ENCODE measurements at regions not wholly inside any gene's neighbourhood (a gene's known extent, or its start where the extent isn't known, plus 50 kb on each side); places are given as distances from the start of the nearest gene placed in this dataset.

DNA sequence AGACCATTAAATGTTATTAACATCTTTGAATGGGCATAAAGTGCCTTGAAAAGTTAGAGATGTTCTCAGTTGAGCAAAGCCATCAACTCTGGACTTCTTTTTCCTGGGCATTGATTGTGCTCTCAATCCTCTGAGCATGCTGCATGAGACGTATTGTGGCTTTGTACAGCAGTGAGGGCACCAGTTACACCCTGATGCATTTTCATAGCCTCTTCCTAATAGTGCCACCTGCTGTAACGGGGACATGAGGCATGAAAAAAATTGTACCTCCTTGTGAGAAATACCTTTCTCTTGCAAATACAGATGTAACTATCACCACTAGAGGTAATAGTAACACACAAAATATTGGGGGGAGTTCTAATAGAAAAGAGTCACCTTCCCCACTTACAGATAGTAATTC lies 697.5 kb downstream of the TMEM182 start:
- no peak overlapping the region for H3K4me3 ChIP-seq (ENCODE audit: low read depth, low read length)
- no peak for TF ChIP-seq CTCF (IDR thresholded peaks at IDR 0.05; ENCODE audit: insufficient read depth, low read length)
- no peak for DNase-seq (ENCODE audit: low read depth)

DNA sequence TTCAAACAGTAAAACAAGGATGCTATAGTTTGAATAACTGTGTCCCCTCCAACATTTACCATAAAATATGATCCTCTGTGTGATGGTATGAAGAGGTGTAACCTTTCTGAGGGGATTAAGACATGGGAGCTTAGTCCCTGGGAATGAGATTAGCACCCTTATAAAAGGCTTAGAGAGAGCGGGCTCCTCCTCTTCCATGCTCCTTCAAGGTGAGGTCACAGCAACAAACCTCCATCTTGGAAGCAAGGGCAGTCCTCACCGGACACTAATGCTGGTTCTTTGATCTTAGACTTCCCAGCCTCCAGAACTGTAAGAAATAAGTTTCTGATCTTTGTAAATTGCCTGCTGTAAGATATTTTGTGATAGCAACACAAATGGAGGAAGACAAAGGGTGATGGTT lies 700.3 kb downstream of the TMEM182 start:
- DNase-seq (ENCODE audit: low read depth): no peak
- TF ChIP-seq CTCF (IDR thresholded peaks at IDR 0.05; ENCODE audit: insufficient read depth, low read length): no peak

GRCh38 chr2:103462712-103463111 lies 700.9 kb downstream of the TMEM182 start:
- DNase-seq (ENCODE audit: low read depth): no peak
- no peak for TF ChIP-seq CTCF (IDR thresholded peaks at IDR 0.05; ENCODE audit: insufficient read depth, low read length)
- H3K4me3 ChIP-seq (ENCODE audit: low read depth, low read length): no peak overlapping the region

More for the DNA sequence above, 700.3 kb downstream of the TMEM182 start:
- H3K4me3 ChIP-seq (ENCODE audit: low read depth, low read length): no peak overlapping the region

GRCh38 chr2:103464831-103465230 lies 703.0 kb downstream of the TMEM182 start:
- no peak overlapping the region for H3K4me3 ChIP-seq (ENCODE audit: low read depth, low read length)
- DNase-seq (ENCODE audit: low read depth): no peak
- TF ChIP-seq CTCF (IDR thresholded peaks at IDR 0.05; ENCODE audit: insufficient read depth, low read length): no peak

DNA sequence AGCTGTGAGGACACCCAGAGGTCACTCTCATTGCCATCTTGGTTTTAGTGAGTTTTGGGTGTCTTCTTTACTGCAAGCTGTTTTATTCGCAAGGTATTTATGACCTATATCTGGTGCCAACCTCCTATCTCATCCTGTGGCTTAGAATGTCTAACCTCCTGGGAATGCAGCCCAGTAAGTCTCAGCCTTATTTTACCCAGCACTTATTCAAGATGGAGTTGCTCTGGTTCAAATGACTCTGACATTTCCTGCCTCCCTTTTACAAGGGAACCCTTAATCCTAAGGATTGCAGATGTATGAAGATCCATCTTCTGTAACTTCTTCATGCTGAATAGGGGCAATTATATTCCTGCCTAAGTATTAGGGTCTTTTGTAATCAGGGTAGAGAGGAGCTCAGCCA lies 708.0 kb downstream of the TMEM182 start:
- DNase-seq (ENCODE audit: low read depth): no peak
- TF ChIP-seq CTCF (IDR thresholded peaks at IDR 0.05; ENCODE audit: insufficient read depth, low read length): no peak
- H3K4me3 ChIP-seq (ENCODE audit: low read depth, low read length): no peak overlapping the region

DNA sequence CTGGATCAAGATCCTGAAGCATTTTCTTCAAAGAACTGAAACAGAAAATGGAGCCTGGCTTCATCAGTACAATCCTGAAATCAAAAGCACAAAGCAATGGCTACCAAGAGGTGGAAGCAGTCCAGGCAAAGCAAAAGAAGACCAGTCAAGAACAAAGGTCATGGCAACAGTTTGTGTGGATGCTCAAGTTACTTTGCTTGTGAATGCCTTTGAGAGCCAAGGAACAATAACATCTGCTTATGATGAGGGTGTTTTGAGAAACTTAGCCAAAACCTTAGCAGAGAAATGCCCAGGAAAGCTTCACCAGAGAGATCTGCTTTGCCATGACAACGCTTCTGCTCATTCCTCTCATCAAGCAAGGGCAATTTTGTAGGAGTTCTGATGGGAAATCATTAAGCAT lies 723.1 kb downstream of the TMEM182 start:
- H3K4me3 ChIP-seq (ENCODE audit: low read depth, low read length): no peak overlapping the region
- no peak for DNase-seq (ENCODE audit: low read depth)
- no peak for TF ChIP-seq CTCF (IDR thresholded peaks at IDR 0.05; ENCODE audit: insufficient read depth, low read length)

DNA sequence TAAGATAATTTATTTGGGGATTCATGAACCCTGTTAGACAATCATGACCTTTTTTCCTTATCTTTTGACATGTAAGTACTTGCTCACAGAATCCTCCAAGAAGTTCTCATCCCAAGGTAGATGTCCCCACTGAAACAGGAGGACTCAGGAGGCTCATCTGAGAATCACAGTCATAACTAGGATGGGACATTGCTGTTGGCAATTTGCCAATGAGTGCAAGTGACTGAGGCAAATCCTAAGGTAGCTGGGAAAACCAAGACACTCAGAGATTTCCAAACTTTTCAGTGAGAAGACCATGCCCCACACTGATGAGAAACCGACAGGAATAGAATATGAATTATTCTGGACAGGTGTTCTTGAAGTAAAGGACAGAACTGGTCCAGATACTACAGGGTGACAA lies 735.0 kb downstream of the TMEM182 start:
- no peak overlapping the region for H3K4me3 ChIP-seq (ENCODE audit: low read depth, low read length)
- TF ChIP-seq CTCF (IDR thresholded peaks at IDR 0.05; ENCODE audit: insufficient read depth, low read length): no peak
- DNase-seq (ENCODE audit: low read depth): no peak

All from fibroblast of the aortic adventitia (primary cell).